ENCODE measurements at regions not wholly inside any gene's neighbourhood (a gene's known extent, or its start where the extent isn't known, plus 50 kb on each side); places are given as distances from the start of the nearest gene placed in this dataset.

DNA sequence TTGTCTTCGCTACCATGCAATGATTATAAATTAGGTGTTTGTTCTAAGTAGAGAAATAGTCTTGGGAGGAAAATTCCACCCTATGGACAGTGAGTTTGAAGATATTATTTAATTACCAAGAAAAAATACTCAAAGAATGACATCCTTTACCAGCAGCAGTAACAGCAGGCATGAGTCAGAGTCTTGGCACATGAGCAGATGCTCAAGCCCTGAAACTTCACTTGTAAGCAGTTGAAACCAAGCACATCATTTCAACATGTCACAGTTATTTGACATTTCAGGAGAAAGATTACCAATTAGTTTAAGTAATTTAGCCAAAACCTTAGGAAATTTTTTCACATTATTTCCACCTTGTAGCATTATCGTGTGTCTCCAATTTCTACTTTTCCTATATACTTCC lies 99.2 kb downstream of the C12orf50 start:
- DNase-seq, result no peak

DNA sequence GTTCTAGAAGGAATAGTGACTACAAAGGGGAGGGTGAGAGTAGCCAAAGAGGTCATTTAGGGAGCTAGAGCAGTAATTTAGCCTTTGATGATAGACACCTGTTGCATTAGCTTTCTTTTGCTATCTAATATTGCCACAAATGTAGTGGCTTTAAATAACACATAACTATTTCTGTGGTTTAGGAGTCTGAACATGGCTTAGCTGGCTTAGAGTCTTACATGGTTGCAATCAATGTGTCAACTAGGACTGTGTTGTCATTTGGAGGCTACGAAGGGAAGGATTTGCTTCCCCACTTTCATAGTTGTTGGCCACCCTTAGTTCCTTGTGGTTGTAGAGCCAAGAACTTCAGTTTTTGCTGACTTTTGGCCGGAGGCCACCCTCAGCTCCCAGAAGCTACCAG lies 99.9 kb downstream of the C12orf50 start:
- DNase-seq, result no peak

DNA sequence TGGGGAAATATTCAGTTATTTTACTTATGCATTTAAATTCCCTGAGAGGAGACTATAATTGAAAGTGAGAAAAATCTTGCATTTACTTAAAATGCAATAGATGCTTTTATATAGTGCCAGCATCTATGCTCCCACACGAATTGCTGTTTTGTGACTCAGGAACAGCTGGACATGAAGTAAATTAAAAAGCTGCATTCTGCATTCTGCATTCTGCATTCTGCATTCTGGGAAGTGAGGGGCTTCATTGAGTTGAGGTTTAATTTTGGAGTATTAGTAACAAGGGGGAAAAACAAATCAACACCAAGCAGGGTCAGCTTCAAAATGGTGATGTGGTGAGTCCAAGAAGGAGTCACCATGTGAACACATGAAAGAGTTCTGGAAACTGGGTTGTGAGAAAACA lies 101.2 kb downstream of the C12orf50 start:
- DNase-seq, result no peak

DNA sequence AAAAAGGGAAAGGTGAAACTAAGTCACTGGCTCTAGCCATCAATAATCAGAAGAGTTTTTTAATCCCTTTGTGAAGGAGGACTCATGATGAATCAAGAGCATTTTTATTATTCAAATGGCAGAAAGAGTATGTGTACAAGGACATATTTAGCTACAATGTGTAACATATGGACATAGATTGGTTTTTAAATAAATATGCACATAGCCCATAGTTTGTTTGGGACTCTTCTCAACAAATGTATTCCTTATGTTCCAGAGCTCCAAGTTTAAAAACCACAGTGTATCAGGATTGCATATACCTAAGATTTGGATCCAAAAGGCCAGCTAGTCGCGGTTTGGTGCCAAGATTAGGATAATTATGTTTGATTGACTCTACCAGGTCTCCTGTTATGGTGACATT lies 104.2 kb downstream of the C12orf50 start:
- DNase-seq, result no peak

DNA sequence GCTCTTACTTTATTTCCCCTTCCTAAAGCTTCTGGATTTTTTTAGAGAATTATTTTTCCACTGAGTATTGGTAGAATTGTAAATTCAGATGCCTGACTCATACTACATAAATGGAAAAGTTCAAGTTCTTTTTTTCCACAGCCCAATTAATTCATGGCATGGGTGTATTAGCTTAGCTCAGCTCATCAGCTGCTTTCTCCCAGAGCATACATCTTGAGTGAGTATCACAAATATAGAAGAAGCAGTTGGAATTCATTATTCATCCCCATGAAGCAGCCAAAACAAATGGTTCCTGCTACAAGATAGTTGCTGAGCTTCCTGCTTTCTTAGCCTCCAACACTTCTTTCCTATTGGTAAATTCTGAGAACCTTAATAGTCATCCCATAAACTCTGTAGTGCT lies 105.1 kb downstream of the C12orf50 start:
- DNase-seq, result no peak

DNA sequence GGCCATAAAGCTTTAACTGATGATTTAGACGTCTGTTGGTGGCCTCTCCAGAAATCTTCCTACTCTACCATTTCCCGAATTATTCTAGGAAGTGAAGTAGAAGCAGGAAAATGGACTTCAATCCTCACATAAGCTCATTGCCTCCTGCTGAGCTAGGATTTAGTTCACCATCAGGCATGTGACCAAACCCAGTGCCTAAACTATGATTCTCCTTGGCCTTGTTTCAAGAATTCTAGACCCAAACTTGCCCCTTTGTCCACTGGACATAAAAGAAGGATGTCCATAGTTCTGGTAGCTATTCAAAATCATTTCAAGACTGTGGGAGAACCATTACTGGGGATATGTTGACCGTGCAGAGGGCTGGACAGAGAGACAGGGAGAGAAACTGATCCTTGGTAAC lies 105.8 kb downstream of the C12orf50 start:
- no peak for DNase-seq

DNA sequence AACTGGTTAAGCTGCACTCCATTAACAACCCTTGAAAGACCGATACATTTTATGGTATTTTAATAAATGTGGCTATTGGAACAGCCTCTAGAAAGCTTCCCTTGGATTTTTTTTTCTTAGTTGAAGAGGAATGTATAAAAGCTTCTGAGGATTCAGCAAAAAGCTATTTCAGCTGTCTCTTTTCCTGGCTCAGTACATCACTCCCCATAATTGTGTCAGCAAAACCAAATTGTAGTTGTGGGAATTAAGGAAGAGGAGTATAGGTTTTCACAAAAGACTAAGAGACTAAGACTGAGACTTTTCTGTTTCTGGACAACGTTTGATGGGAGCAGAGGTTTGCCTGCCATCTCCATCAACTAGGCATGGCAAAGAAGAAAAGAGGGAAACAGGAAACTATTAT lies 106.5 kb downstream of the C12orf50 start:
- DNase-seq, result no peak

DNA sequence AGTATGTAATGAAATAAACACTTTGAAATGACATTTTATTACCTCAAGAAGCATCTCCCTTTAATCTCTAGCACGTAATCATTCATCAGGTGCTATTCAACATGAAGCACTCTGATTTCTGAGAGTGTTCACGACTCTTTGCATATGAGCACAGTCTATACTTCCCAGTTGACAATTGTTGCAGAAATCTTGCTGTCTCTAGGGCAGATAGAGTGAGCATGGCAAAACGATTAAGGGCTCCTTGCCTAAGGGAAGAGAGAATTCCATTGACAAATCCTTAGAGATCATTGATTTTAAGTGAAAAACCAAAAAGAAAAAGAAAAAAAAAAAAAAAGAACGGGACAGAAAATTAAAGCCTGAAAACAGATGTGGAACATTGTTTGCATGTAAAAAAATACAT lies 107.6 kb downstream of the C12orf50 start:
- no peak for DNase-seq

DNA sequence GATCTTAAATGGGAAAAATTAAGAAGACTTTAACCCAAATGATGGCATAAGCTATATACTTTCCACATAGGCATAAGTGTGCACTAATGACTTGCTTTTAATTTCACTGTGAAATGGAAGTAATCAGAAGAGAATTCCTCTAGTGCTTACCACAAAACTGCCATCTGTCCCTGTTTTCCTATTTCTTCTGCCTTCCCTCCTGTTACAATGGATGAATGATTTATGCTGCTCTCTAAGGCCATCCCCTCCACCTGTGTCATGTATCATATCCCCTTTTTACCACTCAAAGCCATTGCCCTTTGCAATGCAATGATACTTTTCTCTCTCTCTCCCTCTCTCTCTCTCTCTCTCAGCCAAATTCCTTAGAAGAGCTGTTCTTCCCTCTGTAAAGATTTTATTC lies 109.1 kb downstream of the C12orf50 start:
- DNase-seq, result no peak

DNA sequence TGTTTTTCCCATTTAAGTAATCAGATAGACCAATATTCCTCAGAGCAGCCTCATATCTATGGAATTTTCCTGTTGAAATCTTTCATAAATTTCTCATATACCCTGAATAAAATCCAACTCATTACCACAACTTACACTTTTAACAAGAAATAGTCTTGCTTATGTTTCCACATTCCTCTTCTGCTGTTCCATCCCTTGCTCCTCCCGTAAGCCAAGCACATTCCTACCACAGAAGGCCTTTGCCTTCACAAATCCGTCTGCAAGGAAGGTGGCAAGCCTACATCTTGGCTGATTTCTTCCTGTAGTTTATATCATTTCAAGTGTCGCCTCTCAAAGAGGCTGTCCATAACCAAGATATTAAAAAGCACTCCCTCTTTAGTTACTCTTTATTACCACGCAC lies 127.7 kb downstream of the C12orf50 start:
- DNase-seq, result no peak

DNA sequence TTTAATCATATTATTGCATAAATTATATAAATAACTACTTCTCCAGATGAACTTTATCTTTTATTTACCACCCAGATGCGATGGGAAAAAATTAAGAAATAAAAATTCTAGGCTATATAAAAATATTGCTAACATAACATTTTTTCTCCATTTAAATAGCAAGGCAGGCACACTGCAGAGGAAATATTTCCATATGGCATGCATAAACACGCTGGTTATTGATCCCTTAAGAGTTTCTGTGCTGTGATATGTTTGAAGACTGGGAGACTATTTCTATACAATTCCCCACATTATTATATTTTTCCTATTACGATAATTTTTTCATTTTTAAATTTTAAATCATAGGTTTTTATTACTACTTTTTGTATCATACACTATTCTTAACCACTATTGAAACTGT lies 131.5 kb downstream of the C12orf50 start:
- DNase-seq, result no peak

DNA sequence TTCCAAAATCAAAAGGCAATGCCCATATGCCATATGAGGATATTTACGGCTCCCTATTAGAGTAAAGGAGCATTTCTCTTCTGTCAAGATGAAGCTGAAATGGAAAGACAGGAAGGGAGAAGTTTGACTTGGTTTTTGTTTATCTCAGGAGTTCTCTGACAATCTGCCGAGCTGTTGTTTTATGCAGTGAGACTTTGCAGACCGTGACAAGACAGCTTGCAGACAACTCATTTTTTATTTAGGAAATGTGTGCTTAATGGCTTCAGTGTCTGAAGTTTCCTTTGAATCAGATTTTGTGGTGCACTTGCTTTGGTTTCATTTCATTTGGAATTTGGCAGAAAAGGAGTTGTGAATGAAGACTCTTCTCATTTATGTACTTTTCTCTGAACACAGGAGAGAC lies 145.4 kb downstream of the C12orf50 start:
- DNase-seq, result no peak

DNA sequence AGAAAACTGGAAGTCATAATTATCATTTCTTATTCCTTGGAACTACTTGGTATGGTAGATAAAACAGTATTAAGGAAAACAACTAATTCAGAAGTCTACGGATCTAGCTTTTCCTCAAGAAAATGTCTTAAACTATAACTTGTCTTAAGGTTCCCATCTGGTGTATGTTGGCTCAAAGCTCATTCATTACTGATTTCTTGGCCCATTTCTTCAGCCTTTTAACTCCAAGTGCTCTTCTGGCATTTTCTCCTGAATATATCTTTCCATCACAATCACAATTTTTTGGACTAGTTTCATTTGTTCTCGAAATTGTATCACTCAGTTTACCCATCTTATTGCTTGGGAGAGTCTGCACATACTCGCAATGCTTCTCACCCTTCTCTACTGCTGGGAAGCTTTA lies 150.1 kb downstream of the C12orf50 start:
- DNase-seq, result no peak

DNA sequence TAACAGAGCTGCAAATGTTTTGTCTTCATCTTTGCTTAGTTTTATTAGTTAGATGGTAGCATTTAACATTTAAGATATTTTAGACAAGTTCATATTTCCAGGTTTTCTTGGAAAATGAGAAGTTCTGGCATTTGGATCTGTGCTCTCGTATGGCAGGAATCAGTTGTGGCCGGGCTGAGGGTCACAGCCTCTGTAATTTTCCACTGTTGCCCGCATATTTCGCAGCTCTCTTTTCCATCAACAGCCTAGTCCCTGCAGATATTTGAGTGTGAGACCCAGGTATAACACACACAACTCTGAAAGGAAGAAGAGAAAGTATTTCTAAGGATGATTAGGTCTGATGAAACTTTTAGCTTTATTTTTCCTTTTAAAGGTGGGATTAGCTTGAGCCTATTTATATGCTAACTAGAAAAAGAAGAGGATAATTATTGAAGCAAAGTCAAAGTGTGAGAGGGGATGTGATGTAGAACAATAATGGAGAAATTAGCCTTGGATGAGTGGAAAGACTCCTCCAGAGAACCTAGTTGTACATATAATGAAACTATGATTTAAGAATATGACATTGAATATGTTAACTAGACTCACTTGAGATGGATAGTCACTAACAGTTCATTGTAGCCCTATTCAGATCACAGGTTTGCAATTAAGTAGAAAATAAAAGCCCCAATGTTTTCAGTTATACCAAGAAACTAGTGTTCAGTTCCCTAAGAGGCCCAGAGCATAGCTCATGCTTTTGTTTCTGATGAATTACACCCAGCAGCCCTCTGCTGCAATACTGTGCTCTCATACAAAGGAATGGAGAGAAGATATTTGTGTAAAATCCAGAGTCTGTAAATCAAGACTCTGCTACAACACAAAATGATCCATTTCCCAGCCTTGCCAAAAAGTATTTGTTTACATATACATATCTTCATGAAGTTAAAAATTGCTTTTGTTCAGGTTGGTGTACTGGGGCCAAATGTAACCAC lies 158.4 kb downstream of the C12orf50 start:
- DNase-seq, result no peak

DNA sequence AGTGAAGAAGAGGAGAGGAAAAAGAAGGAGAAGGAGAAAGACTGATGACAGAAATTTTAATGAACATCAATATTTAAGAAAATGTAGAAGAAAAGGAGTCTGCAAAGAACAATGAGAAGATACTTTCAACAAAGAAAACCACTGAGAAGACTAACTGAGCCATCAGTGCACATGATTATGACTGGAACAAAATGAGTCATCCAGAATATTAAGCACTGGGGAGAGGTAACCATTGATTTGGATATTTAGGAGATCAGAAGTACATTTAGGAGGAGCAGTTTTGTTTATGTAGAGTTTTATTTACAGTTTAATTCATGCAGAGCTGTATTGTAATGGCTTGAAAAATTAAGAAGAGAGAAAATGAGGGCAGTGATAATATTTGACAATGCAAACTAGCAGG lies 159.1 kb downstream of the C12orf50 start:
- DNase-seq, result no peak

DNA sequence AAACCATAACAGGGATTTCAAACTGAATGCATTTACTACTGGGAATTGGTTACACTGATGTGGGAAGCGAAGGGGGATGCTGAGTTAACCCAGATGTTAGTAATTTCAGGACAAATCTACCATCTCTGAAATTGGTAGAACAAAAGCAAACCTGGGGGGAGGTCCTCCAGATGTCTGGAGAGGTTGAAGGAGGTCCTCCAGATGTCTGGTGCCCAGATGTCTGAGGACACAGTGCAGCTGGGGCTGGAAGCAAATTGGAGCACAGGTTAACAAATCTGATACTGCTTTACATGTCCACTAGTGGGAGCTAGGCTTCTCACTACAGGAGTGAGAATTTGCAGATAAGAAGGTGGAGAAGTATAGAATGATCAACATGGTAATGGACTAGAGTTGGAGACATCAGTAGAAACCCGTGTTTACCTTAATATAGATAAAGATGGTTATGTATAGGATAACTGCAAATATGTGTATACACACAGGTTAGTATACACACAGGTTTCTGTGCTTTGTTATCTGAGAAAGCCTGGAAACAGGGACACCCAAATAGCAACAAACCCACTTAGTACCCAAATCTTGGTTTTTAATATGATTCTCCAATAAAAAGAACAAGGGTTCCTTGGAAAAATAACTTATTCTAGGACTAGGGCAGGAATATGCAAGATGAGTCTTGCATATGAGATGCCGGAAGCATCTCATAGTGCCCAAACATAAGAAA lies 162.5 kb downstream of the C12orf50 start:
- DNase-seq, result no peak

DNA sequence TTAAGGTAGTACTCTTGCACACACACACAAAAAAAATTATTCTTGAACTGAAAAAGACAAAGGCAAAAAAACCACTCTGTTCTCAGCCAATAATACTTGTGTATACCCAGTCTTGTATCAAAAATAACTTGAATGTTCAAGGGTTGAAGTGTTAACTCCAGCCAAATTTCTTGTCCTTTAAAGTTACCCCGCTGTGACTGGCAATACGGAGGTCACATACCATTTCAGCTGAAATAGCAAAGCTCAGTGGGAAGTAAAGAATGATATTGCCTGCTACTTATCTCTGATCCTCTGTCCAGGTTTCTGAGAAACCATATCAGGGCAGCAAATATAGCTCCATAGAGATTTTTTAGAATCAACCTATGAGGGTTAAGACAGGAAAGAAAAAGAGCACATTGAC lies 167.4 kb downstream of the C12orf50 start:
- DNase-seq, result peak; percentile 25

DNA sequence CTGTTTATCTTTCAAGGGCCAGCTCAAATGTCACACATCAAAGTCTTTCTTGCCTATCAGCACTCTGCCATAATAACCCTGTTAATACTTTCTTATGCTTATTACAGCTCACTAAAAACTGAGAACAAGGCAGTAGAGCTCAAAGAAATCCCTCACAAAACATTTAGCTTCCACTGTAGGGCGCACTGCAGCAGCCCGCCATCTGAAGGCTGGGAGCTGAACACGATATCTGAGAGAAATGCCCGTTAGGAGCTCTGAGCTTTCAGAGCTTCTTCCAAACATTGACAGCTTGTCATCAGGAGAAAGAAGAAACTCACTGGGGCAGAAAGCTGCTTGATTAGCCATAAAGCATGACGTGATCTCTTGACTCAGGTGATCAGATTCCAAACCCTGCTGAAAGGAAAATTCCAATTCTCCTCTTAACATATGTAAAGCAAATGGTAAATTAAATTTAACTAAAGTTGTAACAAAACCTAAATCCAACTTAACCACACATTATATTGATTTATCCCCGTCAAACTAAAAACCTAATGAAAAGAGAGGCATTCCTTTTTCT lies 175.7 kb downstream of the C12orf50 start:
- DNase-seq, result no peak

DNA sequence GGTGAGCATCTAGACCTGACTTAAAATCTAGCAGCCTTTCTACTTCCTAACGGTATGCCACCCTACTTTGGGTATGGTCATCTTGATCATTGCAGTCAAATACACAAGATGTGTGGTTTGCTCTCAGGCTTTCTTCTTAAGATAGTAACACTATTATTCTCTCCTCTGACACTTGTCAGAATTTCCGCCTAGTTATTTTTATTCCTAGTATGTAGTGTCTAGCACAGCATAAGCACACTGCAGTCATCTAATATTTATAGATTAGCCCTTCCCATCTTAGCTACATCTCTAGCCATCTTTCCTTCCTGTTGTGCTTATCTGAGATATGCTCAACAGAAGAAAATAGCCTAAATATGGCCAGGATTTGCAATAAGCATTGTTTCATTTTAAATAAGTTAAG lies 180.1 kb downstream of the C12orf50 start:
- no peak for DNase-seq

DNA sequence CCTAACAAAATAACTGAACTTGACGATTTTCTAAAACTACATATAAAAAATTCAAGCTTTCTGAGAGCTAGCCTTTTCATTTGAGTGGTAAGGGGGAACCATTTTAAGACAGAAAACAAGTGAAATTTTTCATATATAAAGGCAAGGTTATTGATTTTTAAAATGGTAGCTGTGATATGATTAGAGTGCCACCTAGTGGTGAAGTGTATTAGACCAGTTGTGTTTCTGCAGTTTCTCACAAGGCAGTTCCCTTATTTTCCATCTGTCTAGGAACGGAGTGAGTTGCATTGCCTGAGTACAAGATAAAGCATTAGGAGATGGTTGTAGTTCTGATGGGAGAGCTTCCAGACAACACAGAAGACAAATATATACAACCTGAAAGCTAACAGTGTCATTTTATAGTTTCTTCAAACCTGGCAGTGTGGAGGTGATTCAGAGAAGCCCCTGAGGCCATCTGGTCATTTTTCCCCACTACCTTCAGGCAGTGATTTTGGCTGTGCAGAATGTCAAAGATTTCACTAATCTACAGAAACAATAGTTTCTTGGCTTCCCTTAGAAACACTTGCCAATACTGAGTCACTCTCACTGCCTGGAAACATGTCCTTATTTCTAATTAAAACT lies 180.8 kb downstream of the C12orf50 start:
- peak; percentile 54 for DNase-seq

DNA sequence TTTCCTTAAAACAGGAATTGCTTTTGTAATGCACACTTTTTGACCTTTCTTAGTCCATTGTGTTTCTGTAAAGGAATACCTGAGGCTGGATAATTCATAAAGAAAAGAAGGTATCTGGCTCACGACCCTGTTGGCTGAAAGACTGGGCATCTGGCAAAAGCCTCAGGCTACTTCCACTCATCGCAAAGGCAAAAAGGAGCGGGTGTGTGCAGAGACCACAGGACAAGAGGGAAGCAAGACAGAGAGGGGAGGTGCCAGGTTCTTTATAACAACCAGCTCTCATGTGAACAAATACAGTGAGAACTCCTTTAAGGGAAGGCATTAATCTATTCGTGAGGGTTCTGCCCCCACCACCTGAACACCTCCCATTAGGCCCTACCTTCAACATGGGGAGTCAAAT lies 182.1 kb downstream of the C12orf50 start:
- no peak for DNase-seq

DNA sequence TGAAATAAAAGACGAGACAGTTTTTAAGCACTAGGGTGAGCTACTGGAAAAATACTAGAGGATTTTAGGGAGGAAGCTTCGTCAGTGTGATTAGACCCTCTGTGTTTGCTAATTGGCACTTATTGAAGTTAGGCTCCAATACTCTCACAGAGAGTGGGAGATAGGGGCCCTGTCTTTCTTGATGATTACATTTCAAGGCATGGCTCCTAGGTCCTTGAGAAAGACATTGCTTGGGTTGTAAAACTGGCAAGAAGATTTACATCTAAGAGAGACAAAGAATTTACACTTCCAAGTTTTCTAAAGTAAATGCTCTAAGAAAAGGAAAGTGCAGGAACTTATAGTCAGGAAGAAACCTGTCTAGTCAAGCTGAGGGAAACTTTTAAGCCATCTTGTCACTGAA lies 183.2 kb downstream of the C12orf50 start:
- no peak for DNase-seq

DNA sequence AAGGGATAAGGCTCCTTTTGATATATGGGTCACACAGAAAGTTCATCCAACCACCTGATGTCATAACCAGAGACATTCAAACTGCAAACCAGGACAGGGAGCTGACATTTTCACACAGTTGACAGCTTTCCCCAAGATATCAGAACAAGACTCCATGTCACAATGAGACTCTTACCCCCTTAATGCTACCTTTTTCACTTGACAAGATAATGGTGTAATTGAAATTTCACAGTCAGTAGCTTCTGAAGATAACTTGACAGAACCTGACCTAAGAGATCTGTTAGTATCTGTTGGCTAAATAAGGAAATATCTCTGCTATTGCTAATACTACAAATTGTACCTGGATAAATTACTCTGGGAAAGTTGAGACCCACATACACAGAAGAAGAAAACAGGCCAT lies 187.3 kb downstream of the C12orf50 start:
- DNase-seq, result no peak

DNA sequence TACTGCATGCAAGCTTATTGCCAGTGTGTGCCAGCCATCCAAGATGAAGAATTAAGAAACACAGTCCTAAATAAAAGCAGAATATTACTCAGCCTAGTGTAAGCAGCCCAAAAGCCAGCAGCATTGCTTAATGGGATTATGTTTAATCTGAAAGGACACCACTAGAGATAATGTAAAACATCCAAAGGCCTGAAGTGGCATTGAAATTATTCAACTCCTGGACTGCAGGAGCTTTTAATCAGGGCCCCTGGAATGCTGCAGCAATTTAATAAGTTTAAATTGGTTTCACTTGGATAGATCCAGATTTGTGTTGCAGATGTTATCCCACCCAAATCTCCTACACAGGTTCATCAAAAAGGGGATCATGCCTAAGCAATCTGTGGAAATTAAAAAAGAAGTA lies 193.0 kb downstream of the C12orf50 start:
- DNase-seq, result no peak

Data from NCI-H146 (cell line).